Activated T-helper 2 cell treated with anti-CD3 and anti-CD28 coated beads, Interferon-gamma antibody, Interleukin-2, Interleukin-4, amounts not matched to agents 10 μg/mL and 5 μg/mL and 100 μg/mL, durations not matched to agents 14 hours and 24 hours and 36 hours (primary cell): ENCODE measurements at regions not wholly inside any gene's neighbourhood (a gene's known extent, or its start where the extent isn't known, plus 50 kb on each side); places are given as distances from the start of the nearest gene placed in this dataset.
"Not testable (repeated sequence)": the region's sequence is repeated elsewhere in the genome, so short reads cannot be mapped to it uniquely, and the experiment has no call there.

Source experiments
- DNase-seq: peaks from one replicate; pipeline ENCODE4 v3.0.0; 2021; ENCODE audit warnings: low spot score
- H3K27ac Mint-ChIP-seq: one replicate; pipeline ENCODE4 v1.8.0; 2021; ENCODE audit warnings: mixed read lengths
- H3K27me3 Mint-ChIP-seq: one replicate; pipeline ENCODE4 v1.8.0; 2021; ENCODE audit warnings: low read depth, mixed read lengths
- H3K36me3 Mint-ChIP-seq: one replicate; pipeline ENCODE4 v1.8.0; 2021; ENCODE audit warnings: low read depth, mixed read lengths
- H3K4me1 Mint-ChIP-seq: one replicate; pipeline ENCODE4 v1.8.0; 2021; ENCODE audit warnings: low read depth, mixed read lengths
- H3K4me3 Mint-ChIP-seq: one replicate; pipeline ENCODE4 v1.8.0; 2021; ENCODE audit warnings: low read depth, mild to moderate bottlenecking, moderate library complexity, mixed read lengths
- H3K9me3 Mint-ChIP-seq: one replicate; pipeline ENCODE4 v1.8.0; 2021; ENCODE audit warnings: mixed read lengths
- intact Hi-C: fragments of 100-400 bp; cut with micrococcal nuclease; formaldehyde crosslinking; loops from one replicate; pipeline ENCODE4 v1.15.1; 2023

- intact Hi-C loops, H3K27ac Mint-ChIP-seq, DNase-seq, H3K4me1 Mint-ChIP-seq, H3K27me3 Mint-ChIP-seq, H3K36me3 Mint-ChIP-seq, H3K4me3 Mint-ChIP-seq: not testable (repeated sequence)
- peaks cover 26% of the 10 kb centered on the region for H3K9me3 Mint-ChIP-seq
These were observed 242.3 kb upstream of the CDH12 start for GRCh38 chr5:23095418-23095817.

- intact Hi-C loops: no loop called here
- no peaks in the 10 kb centered on the region for H3K36me3 Mint-ChIP-seq
- no peaks in the 10 kb centered on the region for H3K27me3 Mint-ChIP-seq
- no peaks in the 10 kb centered on the region for H3K4me1 Mint-ChIP-seq
- no peak overlapping the region for H3K27ac Mint-ChIP-seq
- peaks cover 49% of the 10 kb centered on the region for H3K9me3 Mint-ChIP-seq
- no peak overlapping the region for H3K4me3 Mint-ChIP-seq
- no peak for DNase-seq
These were observed 236.1 kb upstream of the CDH12 start for GRCh38 chr5:23089286-23089685.

DNA sequence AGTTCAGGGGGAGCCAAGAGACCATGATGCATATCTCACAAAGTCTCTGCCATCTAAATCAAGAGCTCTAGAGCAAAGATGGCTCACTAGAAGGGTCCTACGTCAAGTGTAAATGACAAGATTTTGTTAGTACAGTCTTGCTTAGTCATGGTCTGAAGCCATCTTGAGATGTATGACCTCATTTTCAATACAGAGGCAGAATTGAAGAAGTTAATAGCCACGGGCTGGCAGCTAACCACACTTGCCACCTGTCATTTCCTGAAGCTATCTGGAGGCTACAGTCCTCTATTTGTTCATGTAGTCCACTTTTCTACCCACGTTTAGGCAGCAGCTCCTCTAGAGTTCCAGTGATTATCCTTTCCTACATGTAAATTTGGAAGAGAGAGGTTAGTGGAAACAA is 231.7 kb upstream of the CDH12 start:
- no peaks in the 10 kb centered on the region for H3K36me3 Mint-ChIP-seq
- H3K4me1 Mint-ChIP-seq: no peaks in the 10 kb centered on the region
- no peaks in the 10 kb centered on the region for H3K27me3 Mint-ChIP-seq
- peaks cover 48% of the 10 kb centered on the region for H3K9me3 Mint-ChIP-seq
- DNase-seq: no peak
- no peak overlapping the region for H3K27ac Mint-ChIP-seq
- no peak overlapping the region for H3K4me3 Mint-ChIP-seq
- intact Hi-C loops: no loop called here

DNA sequence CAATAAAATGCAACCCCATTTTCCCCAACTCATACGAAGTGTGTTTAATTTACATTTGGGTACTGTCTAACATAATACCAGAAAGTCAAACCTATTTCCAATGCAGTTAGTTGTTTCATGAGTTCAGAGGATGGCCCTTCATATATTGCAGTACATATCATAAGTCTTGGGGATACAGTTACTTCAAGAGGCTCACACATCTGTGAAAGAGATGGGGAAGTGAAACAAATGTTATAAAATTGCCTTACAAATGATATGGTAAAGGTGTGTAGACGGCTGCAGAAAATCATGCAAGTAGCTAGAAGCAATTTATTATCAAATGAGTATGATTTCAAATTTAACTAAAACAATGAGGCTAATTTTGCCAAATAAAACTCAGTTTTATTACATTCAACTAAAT is 219.0 kb upstream of the CDH12 start:
- H3K4me1 Mint-ChIP-seq: no peaks in the 10 kb centered on the region
- peaks cover 21% of the 10 kb centered on the region for H3K9me3 Mint-ChIP-seq
- H3K27ac Mint-ChIP-seq: no peak overlapping the region
- DNase-seq: no peak
- no peaks in the 10 kb centered on the region for H3K36me3 Mint-ChIP-seq
- H3K27me3 Mint-ChIP-seq: no peaks in the 10 kb centered on the region
- intact Hi-C loops: no loop called here
- H3K4me3 Mint-ChIP-seq: no peak overlapping the region

DNA sequence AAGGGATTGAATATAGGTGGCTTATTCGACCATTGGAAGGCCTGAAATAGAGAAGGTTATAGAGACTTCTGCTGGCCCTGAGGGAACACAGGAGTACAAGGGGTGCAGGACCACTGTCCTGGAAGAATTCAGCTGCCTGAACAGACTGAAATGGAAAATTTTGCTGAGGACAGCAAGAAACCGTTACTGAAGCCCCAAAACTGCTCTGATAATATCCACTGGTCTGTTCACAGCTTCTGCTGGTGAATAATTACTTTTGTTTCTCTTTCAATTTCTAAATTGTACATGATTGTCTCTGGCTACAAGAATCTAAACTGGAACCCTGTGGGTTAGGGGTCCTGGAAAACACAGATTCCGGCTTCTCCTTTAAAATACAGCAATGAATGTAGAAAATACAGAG is 218.5 kb upstream of the CDH12 start:
- no peak for DNase-seq
- no peaks in the 10 kb centered on the region for H3K4me1 Mint-ChIP-seq
- H3K27me3 Mint-ChIP-seq: no peaks in the 10 kb centered on the region
- intact Hi-C loops: no loop called here
- H3K27ac Mint-ChIP-seq: no peak overlapping the region
- H3K4me3 Mint-ChIP-seq: no peak overlapping the region
- peaks cover 23% of the 10 kb centered on the region for H3K9me3 Mint-ChIP-seq
- no peaks in the 10 kb centered on the region for H3K36me3 Mint-ChIP-seq

DNA sequence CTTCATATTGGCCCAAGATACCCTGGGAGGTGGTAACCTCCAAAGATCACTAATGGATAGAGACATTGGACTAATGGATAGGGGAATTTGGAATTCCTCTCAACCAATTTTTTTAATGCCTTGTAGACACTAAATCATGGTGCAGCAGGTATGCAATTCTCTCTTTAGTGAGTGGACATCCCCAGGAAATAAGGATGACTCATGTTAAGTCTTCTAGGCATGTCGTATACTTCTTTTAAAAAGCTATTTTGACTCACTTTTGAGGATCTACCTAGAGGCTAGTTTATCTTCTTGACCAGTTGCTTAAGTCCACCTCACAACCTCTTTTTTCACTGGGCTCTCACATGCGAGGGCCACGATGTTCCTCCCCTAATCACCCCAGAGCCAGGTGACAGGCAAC is 211.6 kb upstream of the CDH12 start:
- Mint-ChIP-seq H3K9me3 (peaks cover 36% of the 10 kb centered on the region), H3K27ac (no peak overlapping the region), H3K4me1 (no peaks in the 10 kb centered on the region), H3K4me3 (no peak overlapping the region), H3K27me3 (no peaks in the 10 kb centered on the region), H3K36me3 (no peaks in the 10 kb centered on the region)
- DNase-seq: no peak
- intact Hi-C loops: no loop called here

- Mint-ChIP-seq H3K4me1 (no peaks in the 10 kb centered on the region), H3K27me3 (no peaks in the 10 kb centered on the region), H3K36me3 (no peaks in the 10 kb centered on the region), H3K27ac (no peak overlapping the region), H3K4me3 (no peak overlapping the region), H3K9me3 (peaks cover 29% of the 10 kb centered on the region)
- no peak for DNase-seq
- intact Hi-C loops: no loop called here
These were observed 200.7 kb upstream of the CDH12 start for GRCh38 chr5:23053846-23054245.

DNA sequence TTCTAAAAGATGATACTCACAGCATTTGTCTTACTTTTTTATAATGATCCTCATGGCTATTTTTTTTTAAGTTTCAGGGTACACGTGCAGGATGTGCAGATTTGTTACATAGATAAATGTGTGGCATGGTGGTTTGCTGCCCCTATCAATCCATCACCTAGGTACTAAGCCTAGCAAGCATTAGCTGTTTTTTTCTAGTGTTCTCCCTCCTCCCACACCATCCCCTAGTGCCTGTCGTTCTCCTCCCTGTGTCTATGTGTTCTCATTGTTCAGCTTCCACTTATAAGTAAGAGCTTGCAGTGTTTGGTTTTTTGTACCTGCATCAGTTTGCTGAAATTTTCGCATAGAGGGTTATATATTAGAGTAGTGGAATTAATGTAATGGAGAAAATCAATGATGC is 189.1 kb upstream of the CDH12 start:
- no peaks in the 10 kb centered on the region for H3K36me3 Mint-ChIP-seq
- no peaks in the 10 kb centered on the region for H3K4me1 Mint-ChIP-seq
- no peak overlapping the region for H3K4me3 Mint-ChIP-seq
- no peaks in the 10 kb centered on the region for H3K27me3 Mint-ChIP-seq
- no peak overlapping the region for H3K27ac Mint-ChIP-seq
- no peak for DNase-seq
- peaks cover 19% of the 10 kb centered on the region for H3K9me3 Mint-ChIP-seq
- intact Hi-C loops: no loop called here

DNA sequence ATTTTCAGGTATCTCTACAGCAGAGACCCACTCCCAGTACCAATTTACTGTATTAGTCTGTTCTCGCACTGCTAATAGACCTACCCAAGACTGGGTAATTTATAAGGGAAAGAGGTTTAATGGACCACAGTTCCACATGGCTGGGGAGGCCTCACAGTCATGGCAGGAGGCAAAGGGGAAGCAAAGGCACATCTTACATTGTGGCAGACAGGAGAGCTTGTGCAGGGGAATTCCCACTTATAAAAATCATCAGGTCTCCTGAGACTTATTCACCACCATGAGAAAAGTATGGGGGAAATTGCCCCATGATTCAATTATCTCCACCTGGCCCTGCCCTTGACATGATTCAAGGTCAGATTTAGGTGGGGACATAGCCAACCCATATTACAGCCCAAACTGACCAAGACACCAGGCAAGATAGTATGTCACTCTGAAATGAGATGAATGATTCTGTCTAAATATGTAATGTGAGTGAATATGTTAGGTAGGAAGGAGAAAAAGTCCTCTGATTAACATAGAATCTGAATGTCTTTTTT is 182.5 kb upstream of the CDH12 start:
- Mint-ChIP-seq H3K9me3 (peaks cover 24% of the 10 kb centered on the region), H3K4me1 (no peaks in the 10 kb centered on the region), H3K27me3 (no peaks in the 10 kb centered on the region), H3K4me3 (no peak overlapping the region), H3K27ac (no peak overlapping the region), H3K36me3 (no peaks in the 10 kb centered on the region)
- intact Hi-C loops: no loop called here
- no peak for DNase-seq

- H3K27me3 Mint-ChIP-seq: no peaks in the 10 kb centered on the region
- no peak overlapping the region for H3K4me3 Mint-ChIP-seq
- no peak overlapping the region for H3K27ac Mint-ChIP-seq
- DNase-seq: no peak
- H3K9me3 Mint-ChIP-seq: peaks cover 20% of the 10 kb centered on the region
- intact Hi-C loops: no loop called here
- no peaks in the 10 kb centered on the region for H3K36me3 Mint-ChIP-seq
- no peaks in the 10 kb centered on the region for H3K4me1 Mint-ChIP-seq
These were observed 180.7 kb upstream of the CDH12 start for GRCh38 chr5:23033864-23034263.

GRCh38 chr5:23029290-23029689 is 176.1 kb upstream of the CDH12 start:
- Mint-ChIP-seq H3K9me3 (peaks cover 25% of the 10 kb centered on the region), H3K27me3 (no peaks in the 10 kb centered on the region), H3K4me1 (no peaks in the 10 kb centered on the region), H3K36me3 (no peaks in the 10 kb centered on the region), H3K4me3 (no peak overlapping the region), H3K27ac (no peak overlapping the region)
- intact Hi-C loops: no loop called here
- DNase-seq: no peak

DNA sequence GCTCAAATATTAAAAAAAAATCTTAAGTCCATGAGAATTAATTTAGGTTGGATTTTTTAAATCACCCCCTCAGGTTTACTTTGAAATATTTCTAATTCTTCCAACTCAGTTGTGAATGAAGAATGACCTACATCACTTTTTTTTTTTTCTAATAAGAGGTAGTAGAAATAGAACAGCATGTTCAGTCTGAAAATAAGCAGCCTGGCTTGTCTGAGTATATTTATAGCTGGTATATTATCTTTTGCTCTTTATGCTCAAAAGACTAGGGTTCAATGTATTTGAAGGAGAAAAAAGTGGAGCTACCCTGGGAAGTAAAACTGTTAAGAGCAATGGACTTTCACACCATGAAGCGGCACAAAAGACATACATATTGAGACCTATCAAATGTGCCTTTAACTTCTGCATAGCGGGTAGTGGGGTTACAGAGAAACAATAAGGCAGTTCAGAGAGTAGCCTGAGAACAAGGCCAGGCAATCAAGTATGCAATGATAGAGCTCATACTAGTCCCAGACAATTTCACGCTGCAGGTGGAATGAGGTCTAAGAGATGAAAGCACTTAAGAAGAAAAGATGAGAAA is 175.4 kb upstream of the CDH12 start:
- DNase-seq: no peak
- no peaks in the 10 kb centered on the region for H3K27me3 Mint-ChIP-seq
- peaks cover 26% of the 10 kb centered on the region for H3K9me3 Mint-ChIP-seq
- no peaks in the 10 kb centered on the region for H3K36me3 Mint-ChIP-seq
- no peak overlapping the region for H3K4me3 Mint-ChIP-seq
- H3K27ac Mint-ChIP-seq: no peak overlapping the region
- intact Hi-C loops: no loop called here
- no peaks in the 10 kb centered on the region for H3K4me1 Mint-ChIP-seq

DNA sequence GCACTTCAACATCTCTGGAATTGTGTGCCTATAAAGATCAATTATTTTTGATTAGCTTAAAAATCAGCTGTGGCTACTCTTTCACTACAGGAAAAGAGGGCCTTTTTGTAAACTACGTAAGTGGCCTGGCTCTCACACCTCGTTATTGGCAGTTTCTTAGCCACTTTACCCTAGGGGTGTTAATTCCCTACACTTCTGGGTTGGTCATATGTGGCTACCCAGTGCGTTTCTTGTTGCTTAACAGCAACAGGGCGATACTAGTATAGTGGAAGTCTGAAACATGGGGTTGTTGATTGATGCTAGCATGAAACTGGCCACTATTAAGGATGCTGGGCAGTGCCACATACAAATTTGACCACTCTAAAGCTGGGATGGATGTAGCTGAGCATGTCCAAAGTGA is 174.7 kb upstream of the CDH12 start:
- Mint-ChIP-seq H3K4me3 (no peak overlapping the region), H3K27ac (no peak overlapping the region), H3K36me3 (no peaks in the 10 kb centered on the region), H3K27me3 (no peaks in the 10 kb centered on the region), H3K9me3 (peaks cover 23% of the 10 kb centered on the region), H3K4me1 (no peaks in the 10 kb centered on the region)
- intact Hi-C loops: no loop called here
- DNase-seq: no peak

DNA sequence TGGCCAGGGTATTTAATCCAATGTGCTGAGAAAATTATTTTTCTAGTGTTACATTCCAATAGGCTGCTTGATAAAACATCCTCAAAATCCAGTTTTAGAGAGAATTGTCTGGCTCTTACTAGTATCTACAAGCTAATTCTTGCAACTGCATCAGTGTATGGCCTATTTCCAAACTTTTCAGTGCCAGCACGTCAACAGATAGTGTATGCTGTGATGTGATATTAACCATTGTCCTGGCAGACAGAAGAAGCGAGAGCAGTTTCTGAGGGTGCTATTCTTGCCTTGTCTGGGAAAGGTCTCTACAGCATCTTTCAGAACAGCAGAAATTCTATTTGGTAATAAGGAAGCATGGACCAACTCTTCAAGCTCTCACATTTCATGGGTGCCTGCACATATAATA is 174.2 kb upstream of the CDH12 start:
- Mint-ChIP-seq H3K36me3 (no peaks in the 10 kb centered on the region), H3K27me3 (no peaks in the 10 kb centered on the region)

More for the DNA sequence above, 174.2 kb upstream of the CDH12 start:
- DNase-seq: no peak
- H3K4me3 Mint-ChIP-seq: no peak overlapping the region
- intact Hi-C loops: no loop called here
- peaks cover 23% of the 10 kb centered on the region for H3K9me3 Mint-ChIP-seq
- no peaks in the 10 kb centered on the region for H3K4me1 Mint-ChIP-seq
- H3K27ac Mint-ChIP-seq: no peak overlapping the region
